ENCODE measurements at regions not wholly inside any gene's neighbourhood (a gene's known extent, or its start where the extent isn't known, plus 50 kb on each side); places are given as distances from the start of the nearest gene placed in this dataset.

DNA sequence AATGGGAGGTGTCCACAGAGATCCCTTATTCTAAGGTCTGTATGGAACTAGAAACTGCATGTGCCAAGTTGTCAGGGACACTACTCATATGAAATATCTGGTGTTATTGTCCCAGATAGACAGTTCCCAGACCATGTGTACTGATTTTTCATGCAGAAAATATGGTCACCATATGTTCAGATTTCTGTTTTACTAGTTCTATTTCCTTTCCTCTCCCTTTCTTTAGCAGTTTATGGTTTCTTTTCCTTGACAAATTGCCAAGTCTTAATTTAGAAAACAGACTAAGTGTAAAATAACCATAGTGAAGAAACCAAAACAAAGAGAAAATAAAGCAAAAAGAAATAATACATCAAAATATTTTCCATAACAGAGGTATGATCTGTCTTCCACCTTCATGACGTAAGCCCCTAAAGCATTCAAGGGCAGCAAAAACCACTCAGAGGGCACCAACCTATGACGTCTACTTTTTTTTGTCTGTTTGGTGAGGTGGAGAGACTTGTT, 248.5 kb downstream of the KCTD12 start:
- Histone ChIP-seq H2BK12ac (ENCODE audit: insufficient read length, low read depth, low read length) (no peak overlapping the region), H3K23me2 (ENCODE audit: insufficient read length, low read depth, low read length, poor library complexity, severe bottlenecking) (no peaks in the 10 kb centered on the region), H2BK20ac (ENCODE audit: low read depth, low read length, poor library complexity, severe bottlenecking) (no peak overlapping the region), H2BK120ac (ENCODE audit: low read depth, low read length, poor library complexity, severe bottlenecking) (no peak overlapping the region), H4K91ac (ENCODE audit: insufficient read length, low read depth, low read length) (no peak overlapping the region), H4K8ac (replicated peaks; ENCODE audit: insufficient read length, low read depth, low read length) (no peak overlapping the region), H3K56ac (ENCODE audit: insufficient read length, low read depth, low read length) (no peak overlapping the region), H3K27me3 (ENCODE audit: insufficient read depth, low read length) (no peaks in the 10 kb centered on the region), H2BK5ac (ENCODE audit: insufficient read length, low read length) (no peak overlapping the region), H3K4me2 (ENCODE audit: insufficient read depth, insufficient read length, low read length) (no peak overlapping the region), H3K79me2 (ENCODE audit: insufficient read depth, low read length) (no peaks in the 10 kb centered on the region), H2BK15ac (ENCODE audit: low read depth, low read length) (no peak overlapping the region), H3K4ac (ENCODE audit: low read depth, low read length) (no peak overlapping the region), H2AK5ac (ENCODE audit: insufficient read length, low read length) (no peak overlapping the region), H3K18ac (ENCODE audit: insufficient read length, low read depth, low read length) (no peak overlapping the region), H3K79me1 (ENCODE audit: insufficient read depth, low read depth, low read length, poor library complexity, severe bottlenecking) (no peaks in the 10 kb centered on the region), H3T11ph (ENCODE audit: low read length) (no peak overlapping the region), H3K9me3 (ENCODE audit: control insufficient read depth, low read depth, low read length) (no peaks in the 10 kb centered on the region), H2AFZ (ENCODE audit: low read length) (no peak overlapping the region), H3K4me1 (ENCODE audit: insufficient read depth, low read length) (no peaks in the 10 kb centered on the region), H3K27ac (ENCODE audit: insufficient read length, low read depth, low read length) (no peak overlapping the region), H3K9ac (ENCODE audit: extremely low read depth, insufficient read length, low read length) (no peak overlapping the region), H3K14ac (ENCODE audit: insufficient read depth, low read length) (no peak overlapping the region), H4K5ac (ENCODE audit: insufficient read length, low read depth, low read length) (no peak overlapping the region), H3K23ac (ENCODE audit: insufficient read length, low read depth, low read length) (no peak overlapping the region), H4K20me1 (ENCODE audit: control insufficient read depth, insufficient read depth, insufficient read length) (no peaks in the 10 kb centered on the region)
- Mint-ChIP-seq H3K4me1 (peaks cover 0 to 5% of the 10 kb centered on the region in 2 experiments; a peak in 1 of 4 replicates), H3K27me3 (ENCODE audit: low read depth) (peaks cover 3% of the 10 kb centered on the region; the same call in 1 of the 2 replicates), H3K9me3 (no peaks in the 10 kb centered on the region), H3K36me3 (ENCODE audit: insufficient read depth in 1 of 3, low read depth in 3 of 3) (no peaks in the 10 kb centered on the region), H3K4me3 (no peak overlapping the region), H3K27ac (no peak overlapping the region)
- DNase-seq, result no peak
- TF ChIP-seq, protein P1, sequence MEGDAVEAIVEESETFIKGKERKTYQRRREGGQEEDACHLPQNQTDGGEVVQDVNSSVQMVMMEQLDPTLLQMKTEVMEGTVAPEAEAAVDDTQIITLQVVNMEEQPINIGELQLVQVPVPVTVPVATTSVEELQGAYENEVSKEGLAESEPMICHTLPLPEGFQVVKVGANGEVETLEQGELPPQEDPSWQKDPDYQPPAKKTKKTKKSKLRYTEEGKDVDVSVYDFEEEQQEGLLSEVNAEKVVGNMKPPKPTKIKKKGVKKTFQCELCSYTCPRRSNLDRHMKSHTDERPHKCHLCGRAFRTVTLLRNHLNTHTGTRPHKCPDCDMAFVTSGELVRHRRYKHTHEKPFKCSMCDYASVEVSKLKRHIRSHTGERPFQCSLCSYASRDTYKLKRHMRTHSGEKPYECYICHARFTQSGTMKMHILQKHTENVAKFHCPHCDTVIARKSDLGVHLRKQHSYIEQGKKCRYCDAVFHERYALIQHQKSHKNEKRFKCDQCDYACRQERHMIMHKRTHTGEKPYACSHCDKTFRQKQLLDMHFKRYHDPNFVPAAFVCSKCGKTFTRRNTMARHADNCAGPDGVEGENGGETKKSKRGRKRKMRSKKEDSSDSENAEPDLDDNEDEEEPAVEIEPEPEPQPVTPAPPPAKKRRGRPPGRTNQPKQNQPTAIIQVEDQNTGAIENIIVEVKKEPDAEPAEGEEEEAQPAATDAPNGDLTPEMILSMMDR (conservative IDR thresholded peaks at IDR 0.05), result no peak
- no CpG with 5 or more reads among the region's 2 CpGs for WGBS (ENCODE audit: extremely low coverage, insufficient read length, low lambda C conversion rate)
